GM12891 (cell line): ENCODE measurements at regions not wholly inside any gene's neighbourhood (a gene's known extent, or its start where the extent isn't known, plus 50 kb on each side); places are given as distances from the start of the nearest gene placed in this dataset.

Experiments used
- DNase-seq: peaks from one replicate; pipeline ENCODE4 v3.0.0; 2011; ENCODE audit warnings: low spot score; ENCODE audit not compliant: insufficient read length
- FAIRE-seq: peaks from 2 replicates; lab custom pipeline; 2011; peaks lifted over from hg19 to GRCh38; lab: Jason Lieb, UNC
- PAX5 ChIP-seq: IDR thresholded peaks from 2 replicates; pipeline ENCODE4 v1.6.1; 2011; ENCODE audit warnings: low read length, moderate library complexity, mild to moderate bottlenecking; ENCODE audit not compliant: insufficient read depth, severe bottlenecking
- POLR2A ChIP-seq: IDR thresholded peaks from 2 replicates; pipeline ENCODE4 v1.6.1; 2011; ENCODE audit warnings: low read depth, low read length, control low read depth
- POLR2AphosphoS5 ChIP-seq: IDR thresholded peaks from 2 replicates; pipeline ENCODE4 v1.6.1; 2011; ENCODE audit warnings: low read depth, low read length, control low read depth
- POU2F2 ChIP-seq: IDR thresholded peaks from 2 replicates; pipeline ENCODE4 v1.6.1; 2011; ENCODE audit warnings: low read depth, mild to moderate bottlenecking, control low read depth, low read length, moderate library complexity
- SPI1 ChIP-seq: IDR thresholded peaks from 2 replicates; pipeline ENCODE4 v1.6.1; 2011; ENCODE audit warnings: low read depth, low read length, control low read depth
- TAF1 ChIP-seq: IDR thresholded peaks from 2 replicates; pipeline ENCODE4 v1.6.1; 2011; ENCODE audit warnings: low read depth, low read length, control low read depth

DNA sequence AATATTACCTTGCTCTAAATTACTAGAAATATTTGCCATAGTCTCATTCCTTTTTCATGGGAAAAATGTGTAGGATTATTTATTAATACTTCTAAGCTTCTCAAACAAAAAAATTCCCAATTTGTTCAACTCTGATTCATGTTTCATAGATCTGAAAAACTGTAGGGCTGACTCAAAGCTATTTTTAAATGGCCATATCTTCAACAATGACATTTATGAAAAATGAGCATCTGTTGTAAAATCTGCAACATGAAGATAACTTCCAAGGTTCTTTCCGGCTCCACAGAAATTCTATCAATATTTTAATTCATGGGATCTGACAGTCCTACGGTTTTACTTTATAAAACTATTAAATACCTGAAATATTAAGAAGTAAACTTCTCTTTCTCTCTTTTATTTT lies 192.7 kb upstream of the KCNJ16 start:
- TF ChIP-seq PAX5: no peak
- TF ChIP-seq TAF1: no peak
- FAIRE-seq (no peak), DNase-seq (no peak)

- TF ChIP-seq POU2F2: no peak
- no peak for TF ChIP-seq POLR2A
- no peak for DNase-seq
- FAIRE-seq: no peak
Observed at GRCh38 chr17:69883120-69883519, 191.9 kb upstream of the KCNJ16 start.

DNA sequence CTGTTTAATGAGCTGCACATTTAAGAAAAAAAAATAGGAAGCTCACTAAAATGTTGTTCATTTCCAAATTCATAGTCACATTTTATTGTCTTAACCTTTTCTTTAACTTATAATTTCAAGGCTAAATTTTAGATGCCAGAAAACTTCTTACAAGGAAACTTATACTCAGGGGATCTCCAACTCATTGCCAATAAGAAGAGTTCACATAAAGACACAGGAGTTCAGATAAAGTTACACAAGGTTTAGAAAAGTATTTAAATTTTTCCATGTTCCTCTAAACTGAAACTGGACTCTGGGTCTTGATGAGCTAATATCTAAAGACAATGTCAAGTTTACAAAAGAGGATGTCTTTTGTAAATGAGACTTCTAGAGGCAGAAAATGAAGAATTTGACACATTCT lies 190.7 kb upstream of the KCNJ16 start:
- DNase-seq: no peak
- TF ChIP-seq POLR2AphosphoS5 (no peak), PAX5 (no peak), SPI1 (no peak), POU2F2 (no peak), TAF1 (no peak), POLR2A (no peak)
- no peak for FAIRE-seq

DNA sequence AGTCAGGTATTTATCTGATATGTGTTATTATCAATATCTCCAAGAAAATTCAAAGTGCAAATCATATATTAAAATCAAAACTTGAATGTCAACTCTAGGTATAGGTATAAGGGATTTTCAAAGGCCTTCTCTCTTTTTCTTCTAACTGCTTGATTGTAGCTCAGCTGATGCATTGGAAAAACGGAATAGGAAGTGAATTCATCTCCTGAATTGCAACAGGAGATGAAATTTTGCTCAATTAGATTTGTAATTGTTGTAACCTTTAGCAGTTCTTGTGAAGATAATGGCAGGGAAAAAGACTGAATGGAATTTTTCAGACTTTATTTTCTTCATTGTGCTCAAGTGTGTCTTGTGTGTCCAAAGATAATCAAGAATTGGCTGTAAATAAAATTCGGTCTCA lies 190.2 kb upstream of the KCNJ16 start:
- DNase-seq (no peak), FAIRE-seq (no peak)
- TF ChIP-seq POU2F2: no peak
- TF ChIP-seq POLR2A: no peak
- TF ChIP-seq PAX5: no peak
- no peak for TF ChIP-seq SPI1
- TF ChIP-seq TAF1: no peak
- no peak for TF ChIP-seq POLR2AphosphoS5

GRCh38 chr17:69898601-69899000 lies 176.4 kb upstream of the KCNJ16 start:
- no peak for DNase-seq
- TF ChIP-seq TAF1 (no peak), PAX5 (no peak), POLR2A (no peak), POLR2AphosphoS5 (no peak), SPI1 (no peak), POU2F2 (no peak)
- FAIRE-seq: no peak

DNA sequence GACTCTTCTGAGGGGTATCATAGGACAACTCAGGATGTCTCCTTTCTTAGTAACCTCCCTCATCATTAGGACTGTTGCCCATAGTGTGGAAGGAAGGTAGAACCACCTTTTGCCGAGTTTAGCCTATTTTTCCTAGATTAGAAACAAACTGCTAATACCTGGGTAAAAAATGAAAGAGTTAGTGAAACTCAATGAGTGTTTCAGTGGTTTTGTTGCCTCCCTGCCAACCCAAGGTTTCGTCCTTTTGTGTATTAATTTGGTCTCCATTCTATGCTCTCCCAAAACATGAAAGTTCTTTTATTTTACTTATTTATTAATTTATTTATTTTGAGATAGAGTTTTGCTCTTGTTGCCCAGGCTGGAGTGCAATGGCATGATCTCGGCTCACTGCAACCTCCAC lies 174.9 kb upstream of the KCNJ16 start:
- FAIRE-seq (no peak), DNase-seq (no peak)
- no peak for TF ChIP-seq SPI1
- TF ChIP-seq PAX5: no peak
- TF ChIP-seq TAF1: no peak
- TF ChIP-seq POLR2AphosphoS5: no peak
- TF ChIP-seq POU2F2: no peak
- TF ChIP-seq POLR2A: no peak

DNA sequence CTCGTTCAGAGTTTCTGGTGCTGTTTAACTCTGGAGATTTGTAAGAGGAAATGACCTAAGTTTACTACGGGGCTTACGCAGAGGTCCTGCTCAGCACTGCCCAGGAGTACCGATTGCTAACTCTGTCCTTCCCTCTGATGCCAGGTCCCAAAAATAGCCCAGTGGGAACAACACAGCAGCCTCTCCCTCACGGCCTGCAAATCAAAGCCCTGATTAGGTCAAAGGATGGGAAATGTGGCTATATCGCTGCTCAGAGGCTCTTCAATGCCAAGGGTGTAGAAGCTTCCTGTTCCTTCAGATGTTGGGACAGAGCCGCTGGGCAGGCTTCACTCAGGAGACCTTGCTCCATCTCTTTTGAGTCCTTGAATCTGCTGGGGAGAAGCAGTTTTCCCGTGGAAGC lies 174.2 kb upstream of the KCNJ16 start:
- TF ChIP-seq POLR2A: no peak
- no peak for TF ChIP-seq TAF1
- no peak for TF ChIP-seq POLR2AphosphoS5
- TF ChIP-seq PAX5: no peak
- no peak for TF ChIP-seq SPI1
- TF ChIP-seq POU2F2: no peak
- FAIRE-seq: no peak
- no peak for DNase-seq

- no peak for TF ChIP-seq POLR2A
- TF ChIP-seq TAF1: no peak
- TF ChIP-seq PAX5: no peak
- TF ChIP-seq POU2F2: no peak
- no peak for TF ChIP-seq SPI1
- no peak for TF ChIP-seq POLR2AphosphoS5
- DNase-seq (no peak), FAIRE-seq (no peak)
Observed at GRCh38 chr17:69906306-69906705, 168.7 kb upstream of the KCNJ16 start.

GRCh38 chr17:69907132-69907847 lies 167.7 kb upstream of the KCNJ16 start:
- FAIRE-seq: no peak
- DNase-seq: no peak
- TF ChIP-seq SPI1: no peak
- no peak for TF ChIP-seq TAF1

DNA sequence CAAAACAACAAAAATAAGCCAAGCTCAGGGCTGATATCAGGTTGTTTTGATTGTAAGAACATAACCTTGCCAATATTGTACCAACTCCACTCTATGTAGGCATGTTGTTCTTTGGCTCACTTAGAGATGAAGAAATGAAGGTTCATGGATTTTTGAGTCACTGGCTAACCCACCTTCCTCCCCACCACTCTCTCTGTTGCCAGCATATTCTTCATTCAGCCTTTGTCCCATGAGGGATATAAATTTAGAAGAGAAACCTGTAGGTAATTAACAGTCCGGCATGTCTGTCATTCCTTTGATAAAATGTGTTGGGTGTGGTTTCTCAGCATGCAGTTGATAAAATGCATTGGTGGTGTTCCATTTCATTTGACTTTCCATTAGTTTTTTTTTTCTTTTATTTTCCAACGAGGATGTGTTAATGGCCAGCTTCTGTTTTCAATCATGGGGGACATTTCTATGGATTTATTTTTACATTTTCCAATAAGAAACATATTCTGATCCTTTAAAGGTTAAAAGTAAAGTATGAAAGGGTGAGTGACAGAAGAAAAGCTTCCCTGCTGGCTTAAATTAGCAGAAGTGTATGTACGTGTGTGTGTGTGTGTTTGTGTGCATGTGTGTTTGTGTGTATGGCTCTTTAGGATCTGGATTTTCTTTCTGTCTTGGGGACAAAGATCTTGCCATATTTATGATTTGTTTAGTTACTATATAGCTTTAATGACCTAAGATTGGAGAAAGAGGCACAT lies 166.2 kb upstream of the KCNJ16 start:
- FAIRE-seq: no peak
- no peak for DNase-seq
- TF ChIP-seq POLR2A (no peak), PAX5 (no peak), POLR2AphosphoS5 (no peak), SPI1 (no peak)
